Esophagus muscularis mucosa (tissue), 4 donors: ENCODE measurements at regions not wholly inside any gene's neighbourhood (a gene's known extent, or its start where the extent isn't known, plus 50 kb on each side); places are given as distances from the start of the nearest gene placed in this dataset.

Experiments used
- CTCF ChIP-seq, 3 experiments: fragments of 200-600 bp in 2 of 3; fragments of 450-650 bp in 1 of 3; sonication (generic) in 2 of 3; IDR thresholded peaks; one replicate each; pipeline ENCODE4 v1.5.1; 2017 to 2019; ENCODE audit warnings: antibody characterized with exemption in 3 of 3, mild to moderate bottlenecking in 2 of 3, moderate library complexity in 1 of 3
- EP300 ChIP-seq: sonication (generic); formaldehyde crosslinking; IDR thresholded peaks from one replicate; pipeline ENCODE4 v1.6.1; 2017; ENCODE audit warnings: antibody characterized with exemption
- POLR2AphosphoS5 ChIP-seq, 2 donors: sonication (generic); formaldehyde crosslinking; IDR thresholded peaks; one replicate each; pipeline ENCODE4 v1.6.1; 2017; ENCODE audit warnings: antibody characterized with exemption in 2 of 2

DNA sequence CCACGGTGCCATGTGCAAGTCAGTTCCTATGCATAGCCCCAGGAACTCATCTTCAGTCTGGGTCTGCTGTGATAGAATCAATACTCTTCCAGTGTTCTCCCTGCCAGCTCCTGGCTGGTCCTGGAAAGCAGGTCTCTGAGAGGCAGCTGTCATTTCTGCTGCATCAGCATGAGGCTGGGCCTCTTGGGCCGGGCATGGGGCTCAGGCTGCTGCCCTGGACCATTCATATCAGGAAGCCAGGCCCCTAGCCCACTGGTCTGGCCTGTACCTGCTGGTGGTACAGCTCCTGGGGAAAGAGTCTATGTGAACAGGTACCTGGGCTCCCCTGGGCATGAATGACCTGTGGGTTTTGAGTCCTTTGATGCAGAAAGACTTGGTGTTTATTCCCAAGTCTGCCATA, 173.6 kb upstream of the CSF3R start:
- TF ChIP-seq CTCF (IDR thresholded peaks at IDR 0.05), result no peak
- no peak for TF ChIP-seq EP300
- no peak for TF ChIP-seq POLR2AphosphoS5 (IDR thresholded peaks at IDR 0.05)
